Calu3 (cell line): ENCODE measurements at regions not wholly inside any gene's neighbourhood (a gene's known extent, or its start where the extent isn't known, plus 50 kb on each side); places are given as distances from the start of the nearest gene placed in this dataset.

Source experiments
- BruUV-seq: library from RNA; stranded (reverse); fragments of 400-500 nt; replicated peaks from 2 replicates; lab custom pipeline; 2021; lab: Mats Ljungman, UMichigan
- CTCF ChIA-PET: fragments of 300-600 bp; sonication (Branson Sonifier 250); formaldehyde crosslinking; loops from one replicate; lab custom pipeline; 2022; ENCODE audit warnings: antibody characterized with exemption; lab: Charles Lee
- DNase-seq: peaks from one replicate; pipeline ENCODE4 v3.0.0; 2022
- H3K27ac Mint-ChIP-seq: one replicate; pipeline ENCODE4 v1.8.0; 2022; ENCODE audit warnings: mixed read lengths; ENCODE audit not compliant: unreplicated experiment
- H3K27me3 Mint-ChIP-seq: one replicate; pipeline ENCODE4 v1.8.0; 2022; ENCODE audit warnings: mixed read lengths; ENCODE audit not compliant: unreplicated experiment
- H3K36me3 Mint-ChIP-seq: one replicate; pipeline ENCODE4 v1.8.0; 2022; ENCODE audit warnings: mild to moderate bottlenecking, moderate library complexity, mixed read lengths; ENCODE audit not compliant: insufficient read depth, unreplicated experiment
- H3K4me1 Mint-ChIP-seq: one replicate; pipeline ENCODE4 v1.8.0; 2022; ENCODE audit warnings: mild to moderate bottlenecking, low read depth, mixed read lengths; ENCODE audit not compliant: unreplicated experiment
- H3K4me3 Mint-ChIP-seq: one replicate; pipeline ENCODE4 v1.8.0; 2022; ENCODE audit warnings: mild to moderate bottlenecking, low read depth, moderate library complexity, mixed read lengths; ENCODE audit not compliant: unreplicated experiment
- H3K9me3 Mint-ChIP-seq: one replicate; pipeline ENCODE4 v1.8.0; 2022; ENCODE audit warnings: low read depth, mixed read lengths; ENCODE audit not compliant: unreplicated experiment
- CTCF ChIP-seq: fragments of 200-600 bp; IDR thresholded peaks from one replicate; pipeline ENCODE4 v1.8.0; 2022; ENCODE audit warnings: antibody characterized with exemption; ENCODE audit not compliant: unreplicated experiment
- intact Hi-C: fragments of 100-400 bp; cut with micrococcal nuclease; formaldehyde crosslinking; loops from one replicate; pipeline ENCODE4 v1.10.0; 2022; ENCODE audit not compliant: unreplicated experiment

DNA sequence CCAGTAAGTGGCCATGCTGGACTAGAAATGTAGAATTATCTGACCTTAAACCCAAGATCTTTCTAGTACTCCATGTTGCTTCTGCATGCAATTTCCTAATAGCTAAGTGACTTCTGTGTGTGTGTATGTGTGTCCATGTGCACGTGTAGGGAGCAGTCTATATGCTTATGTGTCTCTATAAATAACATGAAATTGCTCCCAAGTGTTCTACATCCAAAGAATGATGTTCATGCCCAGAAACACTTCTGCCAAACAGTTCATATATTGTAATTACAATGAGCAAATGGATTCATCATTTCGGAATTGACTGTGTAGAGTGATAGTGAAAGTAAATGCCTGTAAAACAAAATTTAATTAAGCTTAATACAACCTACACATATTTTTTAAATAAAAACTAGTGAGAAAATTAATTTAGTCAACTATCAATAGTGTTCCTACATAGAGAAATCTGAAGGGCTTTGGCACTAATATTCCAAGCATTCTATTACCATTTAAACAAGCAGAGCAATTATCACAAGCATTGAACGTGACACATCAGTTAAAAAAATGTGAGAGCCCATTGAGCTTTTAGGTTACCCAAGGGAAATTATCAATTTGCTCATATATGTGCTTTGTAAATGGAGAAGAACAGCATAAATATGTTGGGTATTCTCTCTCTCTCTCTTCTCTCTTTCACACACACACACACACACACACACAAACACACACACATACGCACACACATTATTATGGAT lies 1067.4 kb downstream of the CNTNAP5 start:
- Mint-ChIP-seq H3K36me3 (no peaks in the 10 kb centered on the region), H3K4me1 (no peaks in the 10 kb centered on the region), H3K27ac (no peak overlapping the region), H3K9me3 (peaks cover 21% of the 10 kb centered on the region), H3K27me3 (no peaks in the 10 kb centered on the region), H3K4me3 (no peak overlapping the region)
- no peak for DNase-seq
- BruUV-seq = no TSS peak
- intact Hi-C loops = no loop called here
- TF ChIP-seq CTCF = no peak
- CTCF ChIA-PET = no interaction called here

DNA sequence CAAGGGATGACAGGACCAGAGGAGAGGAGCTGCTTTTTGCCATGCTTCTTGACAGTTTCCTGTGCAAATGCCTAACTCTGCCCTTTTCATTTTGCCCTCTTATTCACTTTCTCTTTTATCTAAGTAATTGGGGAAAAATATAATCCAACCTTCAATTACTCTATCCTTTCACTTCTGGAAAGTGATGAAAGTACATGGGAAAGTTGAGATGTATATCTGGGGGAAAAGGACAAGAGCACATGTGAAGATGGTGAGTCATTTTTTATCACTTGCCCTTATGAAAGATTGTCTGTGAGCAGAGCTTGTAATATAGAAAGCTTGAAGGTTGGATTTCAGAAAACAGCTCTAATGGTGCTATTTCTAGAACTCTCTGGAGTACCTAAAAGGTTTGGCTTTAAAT lies 1070.7 kb downstream of the CNTNAP5 start:
- H3K4me1 Mint-ChIP-seq = no peaks in the 10 kb centered on the region
- intact Hi-C loops = no loop called here
- no peak for DNase-seq
- H3K9me3 Mint-ChIP-seq = peaks cover 7% of the 10 kb centered on the region
- H3K27ac Mint-ChIP-seq = no peak overlapping the region
- BruUV-seq = no TSS peak
- no peaks in the 10 kb centered on the region for H3K27me3 Mint-ChIP-seq
- H3K36me3 Mint-ChIP-seq = no peaks in the 10 kb centered on the region
- H3K4me3 Mint-ChIP-seq = no peak overlapping the region
- CTCF ChIA-PET = no interaction called here
- no peak for TF ChIP-seq CTCF

GRCh38 chr2:125106710-125107109 lies 1081.6 kb downstream of the CNTNAP5 start:
- no peak for TF ChIP-seq CTCF
- intact Hi-C loops = no loop called here
- Mint-ChIP-seq H3K27me3 (no peaks in the 10 kb centered on the region), H3K27ac (no peak overlapping the region), H3K36me3 (no peaks in the 10 kb centered on the region), H3K4me3 (no peak overlapping the region), H3K4me1 (no peaks in the 10 kb centered on the region), H3K9me3 (peaks cover 6% of the 10 kb centered on the region)
- no TSS peak for BruUV-seq
- CTCF ChIA-PET = no interaction called here
- no peak for DNase-seq

GRCh38 chr2:125107446-125107845 lies 1082.4 kb downstream of the CNTNAP5 start:
- TF ChIP-seq CTCF = no peak
- H3K9me3 Mint-ChIP-seq = peaks cover 6% of the 10 kb centered on the region

More at GRCh38 chr2:125107446-125107845, 1082.4 kb downstream of the CNTNAP5 start:
- BruUV-seq = no TSS peak
- no peak for DNase-seq
- intact Hi-C loops = no loop called here
- Mint-ChIP-seq H3K27me3 (no peaks in the 10 kb centered on the region), H3K4me3 (no peak overlapping the region), H3K4me1 (no peaks in the 10 kb centered on the region), H3K36me3 (no peaks in the 10 kb centered on the region), H3K27ac (no peak overlapping the region)
- CTCF ChIA-PET = no interaction called here
